GM18870 (cell line): ENCODE measurements at regions not wholly inside any gene's neighbourhood (a gene's known extent, or its start where the extent isn't known, plus 50 kb on each side); places are given as distances from the start of the nearest gene placed in this dataset.
"Not testable (repeated sequence)": the region's sequence is repeated elsewhere in the genome, so short reads cannot be mapped to it uniquely, and the experiment has no call there.

ENCODE experiments used
- ATAC-seq: cut with Tn5 transposase; IDR thresholded peaks from one replicate; pipeline ENCODE4 v1.9.1; 2021; ENCODE audit warnings: moderate library complexity; ENCODE audit not compliant: unreplicated experiment

- no peak for ATAC-seq
Observed at GRCh38 chr14:84074626-84075025, 1455.3 kb upstream of the FLRT2 start.

GRCh38 chr14:84080944-84081343 lies 1449.0 kb upstream of the FLRT2 start:
- ATAC-seq, result no peak

DNA sequence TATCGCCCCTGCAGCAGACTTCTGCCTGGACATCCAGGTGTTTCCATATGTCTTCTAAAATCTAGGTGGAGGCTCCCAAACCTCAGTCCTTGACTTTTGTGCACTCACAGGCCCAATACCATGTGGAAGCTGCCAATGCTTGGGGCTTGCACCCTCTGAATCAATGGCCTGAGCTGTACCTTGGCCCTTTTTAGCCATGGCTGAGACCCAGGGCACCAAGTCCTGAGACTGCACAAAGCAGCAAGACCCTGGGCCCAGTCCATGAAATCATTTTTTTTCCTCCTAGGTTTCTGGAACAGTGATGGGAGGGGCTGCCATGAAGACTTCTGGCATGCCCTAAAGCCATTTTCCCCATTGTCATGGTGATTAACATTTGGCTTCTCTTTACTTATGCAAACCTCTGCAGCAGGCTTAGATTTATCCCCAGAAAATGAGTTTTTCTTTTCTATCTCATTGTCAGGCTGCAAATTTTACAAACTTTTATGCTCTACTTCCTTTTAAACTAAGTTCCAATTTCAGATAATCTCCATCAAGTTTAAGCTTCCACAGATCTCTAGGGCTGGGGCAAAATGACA lies 1445.8 kb upstream of the FLRT2 start:
- ATAC-seq, result no peak

DNA sequence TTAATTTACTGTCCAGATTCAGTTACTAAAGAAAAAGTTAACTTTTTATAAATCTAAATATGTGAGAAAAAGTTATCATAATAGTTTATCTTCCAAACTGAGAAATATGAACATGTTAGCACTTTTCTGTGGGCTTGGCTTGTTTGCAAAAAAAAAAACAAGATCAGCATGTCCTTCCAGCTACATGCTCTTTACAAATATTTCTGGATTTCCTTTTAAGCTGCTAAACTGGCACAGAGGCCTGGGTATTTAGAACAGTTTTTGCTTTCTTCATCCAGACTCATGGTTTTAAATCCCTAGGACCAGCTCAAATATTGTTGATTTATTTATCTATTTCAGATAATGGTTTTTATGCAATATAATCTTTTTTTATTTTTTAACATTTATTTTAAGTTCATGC lies 1444.5 kb upstream of the FLRT2 start:
- no peak for ATAC-seq

DNA sequence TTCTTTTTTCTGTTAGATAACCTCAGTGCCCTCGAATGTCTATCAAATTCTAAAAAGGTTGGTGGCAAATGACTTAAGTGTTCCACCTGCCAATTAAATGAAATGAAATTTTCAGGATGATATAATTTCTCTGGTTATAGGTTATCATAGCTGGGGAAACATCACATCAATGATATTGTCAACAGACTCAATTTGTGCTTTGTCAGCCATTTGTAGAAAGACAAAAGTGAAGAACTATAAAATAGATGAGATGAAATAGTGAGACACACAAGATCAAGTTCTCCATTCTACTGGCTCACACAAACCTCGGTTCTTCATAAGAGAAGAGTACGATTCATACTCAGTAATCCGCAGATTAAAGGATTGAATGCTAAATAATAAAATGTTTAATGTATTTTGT lies 1443.2 kb upstream of the FLRT2 start:
- ATAC-seq, result no peak

GRCh38 chr14:84087986-84088531 lies 1441.9 kb upstream of the FLRT2 start:
- ATAC-seq, result no peak

- no peak for ATAC-seq
Observed at GRCh38 chr14:84090837-84091236, 1439.1 kb upstream of the FLRT2 start.

- ATAC-seq, result no peak
Observed at GRCh38 chr14:84095681-84096080, 1434.3 kb upstream of the FLRT2 start.

GRCh38 chr14:84098261-84098660 lies 1431.7 kb upstream of the FLRT2 start:
- no peak for ATAC-seq

DNA sequence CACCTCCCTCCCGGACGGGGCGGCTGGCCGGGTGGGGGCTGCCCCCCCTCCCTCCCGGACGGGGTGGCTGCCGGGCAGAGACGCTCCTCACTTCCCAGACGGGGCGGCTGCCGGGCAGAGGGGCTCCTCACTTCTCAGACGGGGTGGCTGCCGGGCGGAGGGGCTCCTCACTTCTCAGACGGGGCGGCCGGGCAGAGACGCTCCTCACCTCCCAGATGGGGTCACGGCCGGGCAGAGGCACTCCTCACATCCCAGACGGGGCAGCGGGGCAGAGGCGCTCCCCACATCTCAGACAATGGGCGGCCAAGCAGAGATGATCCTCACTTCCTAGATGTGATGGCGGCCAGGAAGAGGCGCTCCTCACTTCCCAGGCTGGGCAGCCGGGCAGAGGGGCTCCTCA lies 1430.4 kb upstream of the FLRT2 start:
- not testable (repeated sequence) for ATAC-seq

DNA sequence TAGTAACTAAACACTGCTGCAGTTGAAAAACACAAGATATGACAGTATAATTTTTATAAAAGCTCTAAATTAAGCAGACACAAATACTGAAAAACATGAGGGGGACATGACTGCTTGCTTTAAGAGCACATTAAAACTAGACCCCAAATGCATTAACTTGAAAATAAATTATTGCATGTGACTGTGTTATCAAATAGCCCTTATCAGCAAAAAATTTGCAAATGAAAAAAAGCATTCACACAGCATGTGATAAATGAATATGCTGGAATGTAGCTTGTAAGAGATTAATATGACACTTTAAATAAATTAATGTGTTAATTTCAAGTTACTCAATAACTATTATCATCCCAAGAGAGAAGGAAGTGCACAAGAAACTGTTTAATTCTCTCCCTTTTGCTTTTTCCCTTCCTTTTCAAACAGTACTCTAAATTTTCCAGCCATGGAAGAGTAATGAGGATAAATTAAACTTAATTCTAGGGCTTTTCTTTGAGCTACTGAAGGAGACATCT lies 1422.1 kb upstream of the FLRT2 start:
- ATAC-seq, result no peak

DNA sequence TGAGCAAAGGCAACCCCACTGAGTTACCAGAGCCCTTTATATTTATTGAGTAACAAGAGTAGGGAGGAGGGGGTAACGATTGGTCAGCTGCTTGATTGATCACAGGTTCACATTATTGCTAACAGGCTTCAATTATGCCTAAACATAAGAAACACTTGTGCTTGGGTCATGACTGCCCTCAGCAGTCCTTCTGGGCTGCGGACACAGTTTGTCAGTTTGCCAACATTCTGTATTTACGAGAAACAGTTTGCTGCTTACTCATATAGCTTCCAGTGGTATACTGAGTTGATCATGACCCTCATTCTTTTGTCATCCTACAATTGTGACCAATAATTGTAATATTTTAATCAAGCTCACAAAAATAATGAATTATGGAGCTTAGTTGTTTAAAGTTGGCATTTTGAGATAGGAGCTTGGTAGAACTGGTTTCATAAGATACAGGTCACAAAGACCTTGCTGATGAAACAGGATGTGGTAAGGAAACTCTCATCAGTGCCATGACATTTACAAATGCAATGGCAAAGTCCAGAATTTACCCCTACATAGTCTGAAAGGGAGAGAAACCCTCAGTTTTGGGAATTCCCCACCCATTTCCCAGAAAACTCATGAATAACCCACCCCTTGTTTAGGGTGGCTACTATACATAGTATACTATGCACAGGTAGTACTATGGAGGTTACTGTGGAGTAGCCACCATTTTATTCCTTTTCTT lies 1421.0 kb upstream of the FLRT2 start:
- ATAC-seq, result no peak

DNA sequence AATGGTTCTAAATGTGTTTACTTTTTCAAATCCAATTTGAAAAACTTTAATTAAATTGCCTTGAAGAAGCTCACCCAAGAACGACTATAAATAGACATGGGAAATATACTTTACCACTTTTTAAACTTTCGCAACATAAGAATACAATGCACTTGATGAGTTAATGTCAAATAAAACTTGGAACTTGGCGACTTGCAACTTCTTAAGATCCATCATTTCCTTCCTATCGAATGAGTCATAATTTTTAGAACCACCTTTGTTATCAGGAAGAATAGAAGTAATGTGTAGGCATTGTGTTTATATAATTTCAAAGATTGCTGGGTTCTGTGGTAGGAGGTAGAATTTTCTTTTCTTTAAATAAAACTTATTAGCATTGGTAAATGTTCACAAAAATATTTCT lies 1417.4 kb upstream of the FLRT2 start:
- ATAC-seq, result no peak

GRCh38 chr14:84125676-84126075 lies 1404.3 kb upstream of the FLRT2 start:
- ATAC-seq, result no peak

DNA sequence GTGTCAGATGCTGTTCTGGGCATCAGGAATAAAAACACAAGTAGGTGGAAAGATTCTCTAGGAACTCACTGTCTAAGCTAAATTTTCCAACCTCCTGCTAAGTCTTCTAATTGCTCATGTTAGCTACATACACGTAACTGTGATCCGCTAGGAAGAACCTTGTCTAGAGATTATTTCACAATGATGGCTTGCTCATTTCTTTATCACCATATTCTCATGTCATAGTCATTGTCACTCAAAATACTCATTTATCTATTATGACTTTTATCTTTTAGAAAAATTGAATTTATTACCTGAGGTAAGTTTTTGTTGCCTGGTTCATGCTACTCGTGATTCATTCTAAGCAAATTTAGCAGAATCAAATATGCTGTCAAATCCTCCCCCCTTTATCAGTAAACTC lies 1402.4 kb upstream of the FLRT2 start:
- no peak for ATAC-seq

GRCh38 chr14:84128050-84128449 lies 1401.9 kb upstream of the FLRT2 start:
- no peak for ATAC-seq

DNA sequence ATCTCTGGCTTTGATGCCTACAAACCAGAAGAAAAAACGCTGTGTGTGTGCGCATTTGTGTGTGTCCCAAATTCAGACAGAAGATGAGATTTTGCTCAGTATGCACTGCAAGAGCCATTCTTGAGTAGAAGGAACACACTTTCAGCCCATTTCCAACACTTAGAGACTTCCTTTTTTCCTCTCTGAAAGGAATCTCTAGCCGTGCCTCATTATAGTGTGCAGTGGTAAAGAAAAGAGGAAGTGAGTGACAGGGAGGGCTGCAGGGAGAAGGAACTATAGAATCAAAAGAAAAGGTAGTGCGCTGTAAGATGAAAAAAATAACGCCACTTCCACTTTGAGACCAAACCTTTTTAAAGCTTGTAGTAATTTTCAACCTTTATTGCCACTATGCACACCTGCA lies 1400.9 kb upstream of the FLRT2 start:
- no peak for ATAC-seq

GRCh38 chr14:84129941-84130340 lies 1400.0 kb upstream of the FLRT2 start:
- ATAC-seq, result no peak

- no peak for ATAC-seq
Observed at GRCh38 chr14:84131924-84132323, 1398.0 kb upstream of the FLRT2 start.

- ATAC-seq, result no peak
Observed at GRCh38 chr14:84144166-84144565, 1385.8 kb upstream of the FLRT2 start.

DNA sequence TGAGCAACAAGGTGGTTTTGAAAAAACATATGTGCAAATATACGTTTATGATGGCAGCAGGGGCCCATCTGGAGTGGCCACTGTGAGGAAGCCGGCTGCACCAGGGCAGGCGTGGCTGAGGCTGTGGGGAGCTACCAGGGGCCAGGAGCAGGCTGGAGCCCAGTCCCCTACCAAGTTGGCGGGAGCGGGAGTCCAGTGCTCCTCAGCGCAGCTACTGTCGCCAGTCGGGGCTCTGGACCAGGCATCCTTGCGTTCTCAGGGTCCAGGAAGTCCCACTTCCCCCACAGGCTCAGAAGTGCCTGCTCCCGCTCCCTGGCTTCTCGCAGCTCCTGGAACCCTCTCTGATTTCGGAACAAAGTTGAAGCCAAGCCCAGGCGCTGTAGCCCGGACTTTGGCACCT lies 1377.5 kb upstream of the FLRT2 start:
- no peak for ATAC-seq

DNA sequence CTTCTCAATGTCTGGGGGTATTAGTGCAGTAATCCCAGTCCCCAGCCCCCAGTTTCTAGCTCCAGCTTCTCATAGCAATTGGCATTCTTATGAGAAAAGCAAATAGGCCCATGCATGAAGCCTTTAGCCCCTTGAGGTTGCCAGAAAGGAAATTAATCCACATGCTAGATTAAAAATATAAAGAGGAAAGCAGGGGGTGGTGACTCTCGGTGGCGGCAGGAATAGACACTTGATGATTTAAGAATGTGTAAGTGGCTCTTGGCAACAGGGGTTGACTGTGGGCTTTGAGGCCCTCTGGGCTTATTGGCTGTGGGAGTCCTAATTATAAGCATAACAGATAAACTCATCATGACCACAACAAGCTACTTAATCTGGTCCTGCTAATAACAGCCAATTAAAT lies 1367.3 kb upstream of the FLRT2 start:
- no peak for ATAC-seq

GRCh38 chr14:84167026-84167425 lies 1362.9 kb upstream of the FLRT2 start:
- ATAC-seq, result no peak
